SK-N-SH (cell line): ENCODE measurements at regions not wholly inside any gene's neighbourhood (a gene's known extent, or its start where the extent isn't known, plus 50 kb on each side); places are given as distances from the start of the nearest gene placed in this dataset.

Experiments used
- CTCF ChIA-PET: fragments of 300-600, 350-600 bp; formaldehyde crosslinking; extraction: SDS; loops from one replicate; lab custom pipeline; 2021; lab: Yijun Ruan, JAX
- POLR2A ChIA-PET: fragments of 350-600 bp; sonication (Branson Sonifier 250); formaldehyde crosslinking; extraction: SDS; loops from one replicate; lab custom pipeline; 2020; ENCODE audit warnings: antibody characterized with exemption, inconsistent platforms; lab: Yijun Ruan, JAX
- DNase-seq: peaks from one replicate; pipeline ENCODE4 v3.0.0; 2012
- H2AFZ ChIP-seq: fragments of 200-600 bp; sonication (generic); 2 replicates; pipeline ENCODE4 v1.8.1; 2016; ENCODE audit warnings: antibody characterized with exemption, mild to moderate bottlenecking, low read depth
- H3F3A ChIP-seq: fragments of 200-600 bp; sonication (generic); replicated peaks from 2 replicates; pipeline ENCODE3; 2016; ENCODE audit warnings: antibody characterized with exemption, mild to moderate bottlenecking; ENCODE audit not compliant: insufficient read depth
- H3K27ac ChIP-seq, 2 experiments: fragments of 200-500 bp in 1 of 2; fragments of 200-600 bp in 1 of 2; sonication (Bioruptor generic) in 1 of 2; sonication (generic), shearing (Covaris generic) in 1 of 2; 2 replicates each; pipeline versions ENCODE4 v1.5.1 to v1.6.1; 2014 to 2016; ENCODE audit warnings: low read depth in 2 of 2, inconsistent platforms in 1 of 2, low read length in 1 of 2, mild to moderate bottlenecking in 1 of 2, mixed read lengths in 1 of 2
- H3K27me3 ChIP-seq: fragments of 200-600 bp; sonication (generic), shearing (Covaris generic); 2 replicates; pipeline ENCODE4 v1.6.1; 2016; ENCODE audit warnings: mixed run types; ENCODE audit not compliant: insufficient read depth
- H3K36me3 ChIP-seq, 2 experiments: fragments of 200-500 bp in 1 of 2; fragments of 200-600 bp in 1 of 2; sonication (Bioruptor generic) in 1 of 2; sonication (generic) in 1 of 2; replicated peaks in 1 of 2; 2 replicates each; pipeline versions ENCODE3 to v1.5.1; 2014 to 2016; ENCODE audit warnings: low read length in 1 of 2, mild to moderate bottlenecking in 1 of 2; ENCODE audit not compliant: insufficient read depth in 2 of 2, control insufficient read depth in 1 of 2
- H3K4me1 ChIP-seq, 2 experiments: fragments of 200-500 bp in 1 of 2; fragments of 200-600 bp in 1 of 2; sonication (Bioruptor generic) in 1 of 2; sonication (generic), shearing (Covaris generic) in 1 of 2; 2 replicates each; pipeline versions ENCODE4 v1.5.1 to v1.6.1; 2014 to 2016; ENCODE audit warnings: low read depth in 1 of 2, low read length in 1 of 2, mixed run types in 1 of 2; ENCODE audit not compliant: insufficient read depth in 2 of 2, control insufficient read depth in 1 of 2
- H3K4me2 ChIP-seq: fragments of 200-600 bp; sonication (generic), shearing (Covaris generic); 2 replicates; pipeline ENCODE4 v1.6.1; 2017; ENCODE audit warnings: mixed run types
- H3K4me3 ChIP-seq, 2 experiments: fragments of 200-500 bp in 1 of 2; fragments of 200-600 bp in 1 of 2; sonication (Bioruptor generic) in 1 of 2; sonication (generic), shearing (Covaris generic) in 1 of 2; 2 replicates each; pipeline versions ENCODE4 v1.5.1 to v1.8.1; 2014 to 2016; ENCODE audit warnings: low read depth in 2 of 2, inconsistent platforms in 1 of 2, low read length in 1 of 2, mild to moderate bottlenecking in 1 of 2, mixed read lengths in 1 of 2, moderate library complexity in 1 of 2
- H3K79me2 ChIP-seq: fragments of 200-600 bp; sonication (generic); 2 replicates; pipeline ENCODE4 v1.8.1; 2017; ENCODE audit warnings: mild to moderate bottlenecking; ENCODE audit not compliant: insufficient read depth
- H3K9ac ChIP-seq: fragments of 200-600 bp; sonication (generic); 2 replicates; pipeline ENCODE4 v1.6.1; 2017; ENCODE audit warnings: mixed run types
- H3K9me2 ChIP-seq: fragments of 200-600 bp; sonication (generic); 2 replicates; pipeline ENCODE4 v1.6.1; 2017; ENCODE audit warnings: mixed run types
- H3K9me3 ChIP-seq: fragments of 200-600 bp; sonication (generic); 2 replicates; pipeline ENCODE4 v1.6.1; 2017; ENCODE audit warnings: mixed run types, mild to moderate bottlenecking, moderate library complexity
- H4K20me1 ChIP-seq: fragments of 200-600 bp; sonication (generic); 2 replicates; pipeline ENCODE4 v1.6.1; 2017; ENCODE audit warnings: mild to moderate bottlenecking, mixed run types; ENCODE audit not compliant: insufficient read depth
- CHD2 ChIP-seq: fragments of 150-350 bp; IDR thresholded peaks from 2 replicates; pipeline ENCODE4 v1.6.1; 2018; ENCODE audit warnings: low read length; ENCODE audit not compliant: partially characterized antibody
- ELF1 ChIP-seq: IDR thresholded peaks from 2 replicates; pipeline ENCODE4 v1.4.0; 2012
- FOXJ3 ChIP-seq: sonication (generic); formaldehyde crosslinking; IDR thresholded peaks from 2 replicates; pipeline ENCODE4 v1.5.1; 2020; ENCODE audit warnings: mild to moderate bottlenecking, missing genetic modification reagents
- MXI1 ChIP-seq: IDR thresholded peaks from 2 replicates; pipeline ENCODE4 v1.6.1; 2012; ENCODE audit warnings: mild to moderate bottlenecking, low read depth, low read length, improper control_type of control experiment
- NRF1 ChIP-seq: IDR thresholded peaks from 2 replicates; pipeline ENCODE4 v1.6.1; 2012; ENCODE audit warnings: low read depth, mild to moderate bottlenecking, low read length
- PBX3 ChIP-seq: IDR thresholded peaks from 2 replicates; pipeline ENCODE4; 2012
- POLR2AphosphoS5 ChIP-seq: IDR thresholded peaks from 2 replicates; pipeline ENCODE4 v1.6.1; 2012; ENCODE audit warnings: low read depth, low read length
- RAD21 ChIP-seq: IDR thresholded peaks from 2 replicates; pipeline ENCODE4 v1.6.1; 2012; ENCODE audit warnings: mild to moderate bottlenecking, low read length
- RCOR1 ChIP-seq: fragments of 150-350 bp; IDR thresholded peaks from 2 replicates; pipeline ENCODE4 v1.6.1; 2017; ENCODE audit warnings: antibody characterized with exemption, low read length
- RFX5 ChIP-seq: IDR thresholded peaks from 2 replicates; pipeline ENCODE4 v1.6.1; 2012; ENCODE audit warnings: mild to moderate bottlenecking, improper control_type of control experiment, low read length
- SMC3 ChIP-seq: IDR thresholded peaks from 2 replicates; pipeline ENCODE4 v1.6.1; 2012; ENCODE audit warnings: low read depth, low read length, improper control_type of control experiment
- TAF1 ChIP-seq: IDR thresholded peaks from 2 replicates; pipeline ENCODE4 v1.6.1; 2012; ENCODE audit warnings: low read depth, mild to moderate bottlenecking, low read length, moderate library complexity, borderline replicate concordance
- TCF12 ChIP-seq: IDR thresholded peaks from 2 replicates; pipeline ENCODE4 v1.4.0; 2012
- YY1 ChIP-seq: IDR thresholded peaks from 2 replicates; pipeline ENCODE4 v1.4.0; 2012; ENCODE audit warnings: low read depth, mild to moderate bottlenecking
- WGBS: methylation state at CpG from one replicate; pipeline ENCODE4 v1.1.6; 2017; ENCODE audit warnings: low lambda C conversion rate; 5-methylcytosine and 5-hydroxymethylcytosine counted together
- TF ChIP-seq, protein P1 (sequence below): fragments of 200-600 bp; sonication (generic); IDR thresholded peaks from 2 replicates; pipeline ENCODE4 v1.6.1; 2017; ENCODE audit warnings: antibody characterized with exemption, mild to moderate bottlenecking, moderate library complexity
- TF ChIP-seq, protein P2 (sequence below): IDR thresholded peaks from 2 replicates; pipeline ENCODE4 v1.4.0; 2012; ENCODE audit warnings: low read depth, borderline replicate concordance
- TF ChIP-seq, protein P3 (sequence below): fragments of 150-350 bp; IDR thresholded peaks from 2 replicates; pipeline ENCODE4 v1.6.1; 2016; ENCODE audit warnings: mild to moderate bottlenecking, low read depth, low read length
- TF ChIP-seq, protein P4 (sequence below): fragments of 150-350 bp; IDR thresholded peaks from 2 replicates; pipeline ENCODE4 v1.6.1; 2017; ENCODE audit warnings: antibody characterized with exemption, low read length, low read depth, borderline replicate concordance

- WGBS = 30% methylated on average over 13 of the region's 16 CpGs
- H3K27ac ChIP-seq = no peak overlapping the region
- no peaks in the 10 kb centered on the region for H3F3A ChIP-seq
- no peaks in the 10 kb centered on the region for H3K36me3 ChIP-seq
- H3K4me3 ChIP-seq = no peak overlapping the region
- no peaks in the 10 kb centered on the region for H3K4me1 ChIP-seq
- H3K9me3 ChIP-seq = no peaks in the 10 kb centered on the region
- H3K9me2 ChIP-seq = no peaks in the 10 kb centered on the region
- ChIA-PET CTCF (no interaction called here), POLR2A (no interaction called here)
- H3K9ac ChIP-seq = no peak overlapping the region
- no peak overlapping the region for H3K4me2 ChIP-seq
- peaks cover 8% of the 10 kb centered on the region for H3K27me3 ChIP-seq
- TF ChIP-seq RCOR1 (no peak), TAF1 (no peak), YY1 (no peak), NRF1 (no peak), PBX3 (no peak), RFX5 (no peak), CHD2 (no peak), SMC3 (no peak), TCF12 (no peak)
- TF ChIP-seq, protein P1, sequence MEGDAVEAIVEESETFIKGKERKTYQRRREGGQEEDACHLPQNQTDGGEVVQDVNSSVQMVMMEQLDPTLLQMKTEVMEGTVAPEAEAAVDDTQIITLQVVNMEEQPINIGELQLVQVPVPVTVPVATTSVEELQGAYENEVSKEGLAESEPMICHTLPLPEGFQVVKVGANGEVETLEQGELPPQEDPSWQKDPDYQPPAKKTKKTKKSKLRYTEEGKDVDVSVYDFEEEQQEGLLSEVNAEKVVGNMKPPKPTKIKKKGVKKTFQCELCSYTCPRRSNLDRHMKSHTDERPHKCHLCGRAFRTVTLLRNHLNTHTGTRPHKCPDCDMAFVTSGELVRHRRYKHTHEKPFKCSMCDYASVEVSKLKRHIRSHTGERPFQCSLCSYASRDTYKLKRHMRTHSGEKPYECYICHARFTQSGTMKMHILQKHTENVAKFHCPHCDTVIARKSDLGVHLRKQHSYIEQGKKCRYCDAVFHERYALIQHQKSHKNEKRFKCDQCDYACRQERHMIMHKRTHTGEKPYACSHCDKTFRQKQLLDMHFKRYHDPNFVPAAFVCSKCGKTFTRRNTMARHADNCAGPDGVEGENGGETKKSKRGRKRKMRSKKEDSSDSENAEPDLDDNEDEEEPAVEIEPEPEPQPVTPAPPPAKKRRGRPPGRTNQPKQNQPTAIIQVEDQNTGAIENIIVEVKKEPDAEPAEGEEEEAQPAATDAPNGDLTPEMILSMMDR = no peak
- H3K79me2 ChIP-seq = no peaks in the 10 kb centered on the region
- H2AFZ ChIP-seq = no peak overlapping the region
- no peaks in the 10 kb centered on the region for H4K20me1 ChIP-seq
- no peak for DNase-seq
Observed at GRCh38 chr22:48397531-48398180, 1430.0 kb downstream of the BRD1 start.

- POLR2A ChIA-PET = no interaction called here
- Histone ChIP-seq H3K27ac (no peak overlapping the region), H3K9me3 (no peaks in the 10 kb centered on the region), H3K9ac (no peak overlapping the region), H3K36me3 (no peaks in the 10 kb centered on the region), H3K9me2 (no peaks in the 10 kb centered on the region), H2AFZ (no peak overlapping the region), H3F3A (no peaks in the 10 kb centered on the region), H3K79me2 (no peaks in the 10 kb centered on the region), H3K4me1 (no peaks in the 10 kb centered on the region), H4K20me1 (no peaks in the 10 kb centered on the region), H3K27me3 (peaks cover 8% of the 10 kb centered on the region), H3K4me3 (no peak overlapping the region), H3K4me2 (no peak overlapping the region)
- 27% methylated on average over 11 of the region's 31 CpGs for WGBS
- CTCF ChIA-PET = no interaction called here
- DNase-seq = no peak
- no peak for TF ChIP-seq ELF1
- TF ChIP-seq MXI1 = no peak
- TF ChIP-seq TAF1 = no peak
- TF ChIP-seq RAD21 = no peak
- TF ChIP-seq, protein P2, sequence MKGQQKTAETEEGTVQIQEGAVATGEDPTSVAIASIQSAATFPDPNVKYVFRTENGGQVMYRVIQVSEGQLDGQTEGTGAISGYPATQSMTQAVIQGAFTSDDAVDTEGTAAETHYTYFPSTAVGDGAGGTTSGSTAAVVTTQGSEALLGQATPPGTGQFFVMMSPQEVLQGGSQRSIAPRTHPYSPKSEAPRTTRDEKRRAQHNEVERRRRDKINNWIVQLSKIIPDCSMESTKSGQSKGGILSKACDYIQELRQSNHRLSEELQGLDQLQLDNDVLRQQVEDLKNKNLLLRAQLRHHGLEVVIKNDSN = no peak
- TF ChIP-seq YY1 = no peak
- TF ChIP-seq, protein P3, sequence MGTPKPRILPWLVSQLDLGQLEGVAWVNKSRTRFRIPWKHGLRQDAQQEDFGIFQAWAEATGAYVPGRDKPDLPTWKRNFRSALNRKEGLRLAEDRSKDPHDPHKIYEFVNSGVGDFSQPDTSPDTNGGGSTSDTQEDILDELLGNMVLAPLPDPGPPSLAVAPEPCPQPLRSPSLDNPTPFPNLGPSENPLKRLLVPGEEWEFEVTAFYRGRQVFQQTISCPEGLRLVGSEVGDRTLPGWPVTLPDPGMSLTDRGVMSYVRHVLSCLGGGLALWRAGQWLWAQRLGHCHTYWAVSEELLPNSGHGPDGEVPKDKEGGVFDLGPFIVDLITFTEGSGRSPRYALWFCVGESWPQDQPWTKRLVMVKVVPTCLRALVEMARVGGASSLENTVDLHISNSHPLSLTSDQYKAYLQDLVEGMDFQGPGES = no peak
- no peak for TF ChIP-seq FOXJ3 (CRISPR knock-in tag)
- no peak for TF ChIP-seq POLR2AphosphoS5
- TF ChIP-seq, protein P4, sequence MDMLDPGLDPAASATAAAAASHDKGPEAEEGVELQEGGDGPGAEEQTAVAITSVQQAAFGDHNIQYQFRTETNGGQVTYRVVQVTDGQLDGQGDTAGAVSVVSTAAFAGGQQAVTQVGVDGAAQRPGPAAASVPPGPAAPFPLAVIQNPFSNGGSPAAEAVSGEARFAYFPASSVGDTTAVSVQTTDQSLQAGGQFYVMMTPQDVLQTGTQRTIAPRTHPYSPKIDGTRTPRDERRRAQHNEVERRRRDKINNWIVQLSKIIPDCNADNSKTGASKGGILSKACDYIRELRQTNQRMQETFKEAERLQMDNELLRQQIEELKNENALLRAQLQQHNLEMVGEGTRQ = no peak
- TF ChIP-seq CHD2 = no peak
- no peak for TF ChIP-seq RFX5
Observed at GRCh38 chr22:48396785-48397530, 1430.7 kb downstream of the BRD1 start.
